HG02798 (cell line): ENCODE measurements at regions not wholly inside any gene's neighbourhood (a gene's known extent, or its start where the extent isn't known, plus 50 kb on each side); places are given as distances from the start of the nearest gene placed in this dataset.
"Not testable (repeated sequence)": the region's sequence is repeated elsewhere in the genome, so short reads cannot be mapped to it uniquely, and the experiment has no call there.

Experiments used
- ATAC-seq: cut with Tn5 transposase; IDR thresholded peaks from one replicate; pipeline ENCODE4 v1.9.1; 2021; ENCODE audit warnings: mild to moderate bottlenecking; ENCODE audit not compliant: unreplicated experiment, poor library complexity

- ATAC-seq, result no peak
Observed at GRCh38 chr1:82778612-82779011, 977.9 kb downstream of the ADGRL2 start.

GRCh38 chr1:82777240-82777639 is 976.5 kb downstream of the ADGRL2 start:
- no peak for ATAC-seq

GRCh38 chr1:82776730-82777129 is 976.0 kb downstream of the ADGRL2 start:
- ATAC-seq, result not testable (repeated sequence)

- no peak for ATAC-seq
Observed at GRCh38 chr1:82775406-82776000, 974.8 kb downstream of the ADGRL2 start.

- ATAC-seq, result peak; percentile 84
Observed at GRCh38 chr1:82762829-82763532, 962.2 kb downstream of the ADGRL2 start.

GRCh38 chr1:82759035-82759434 is 958.3 kb downstream of the ADGRL2 start:
- no peak for ATAC-seq

GRCh38 chr1:82755671-82756070 is 954.9 kb downstream of the ADGRL2 start:
- ATAC-seq, result no peak

GRCh38 chr1:82755191-82755590 is 954.5 kb downstream of the ADGRL2 start:
- no peak for ATAC-seq

- ATAC-seq, result no peak
Observed at GRCh38 chr1:82752046-82752445, 951.3 kb downstream of the ADGRL2 start.

GRCh38 chr1:82733645-82734044 is 932.9 kb downstream of the ADGRL2 start:
- ATAC-seq, result no peak

- no peak for ATAC-seq
Observed at GRCh38 chr1:82731216-82731615, 930.5 kb downstream of the ADGRL2 start.

GRCh38 chr1:82728206-82728605 is 927.5 kb downstream of the ADGRL2 start:
- no peak for ATAC-seq

GRCh38 chr1:82724246-82724645 is 923.5 kb downstream of the ADGRL2 start:
- no peak for ATAC-seq

- ATAC-seq, result no peak
Observed at GRCh38 chr1:82722608-82723007, 921.9 kb downstream of the ADGRL2 start.

GRCh38 chr1:82721702-82722101 is 921.0 kb downstream of the ADGRL2 start:
- no peak for ATAC-seq

GRCh38 chr1:82718719-82719419 is 918.1 kb downstream of the ADGRL2 start:
- no peak for ATAC-seq

- no peak for ATAC-seq
Observed at GRCh38 chr1:82710091-82710490, 909.4 kb downstream of the ADGRL2 start.

- no peak for ATAC-seq
Observed at GRCh38 chr1:82707681-82708080, 906.9 kb downstream of the ADGRL2 start.

GRCh38 chr1:82706741-82707140 is 906.0 kb downstream of the ADGRL2 start:
- no peak for ATAC-seq

GRCh38 chr1:82704966-82705365 is 904.2 kb downstream of the ADGRL2 start:
- ATAC-seq, result no peak

- ATAC-seq, result no peak
Observed at GRCh38 chr1:82704393-82704792, 903.7 kb downstream of the ADGRL2 start.

- no peak for ATAC-seq
Observed at GRCh38 chr1:82703951-82704350, 903.2 kb downstream of the ADGRL2 start.
